BJ (cell line): ENCODE measurements at regions not wholly inside any gene's neighbourhood (a gene's known extent, or its start where the extent isn't known, plus 50 kb on each side); places are given as distances from the start of the nearest gene placed in this dataset.

ENCODE experiments used
- CTCF ChIA-PET: fragments of 350-600 bp; formaldehyde crosslinking; extraction: SDS; loops from one replicate; lab custom pipeline; 2021; ENCODE audit warnings: antibody characterized with exemption, inconsistent platforms; lab: Yijun Ruan, JAX
- POLR2A ChIA-PET: fragments of 300-600 bp; sonication (Branson Sonifier 250); formaldehyde crosslinking; extraction: SDS; loops from one replicate; lab custom pipeline; 2021; ENCODE audit warnings: antibody characterized with exemption; lab: Charles Lee
- DNase-seq: peaks from one replicate; pipeline ENCODE4 v3.0.0-alpha.2; 2011; ENCODE audit warnings: low read depth
- H3K27me3 ChIP-seq: 2 replicates; pipeline ENCODE4 v1.6.0; 2011; ENCODE audit warnings: low read length; ENCODE audit not compliant: control insufficient read depth, insufficient read depth
- H3K36me3 ChIP-seq: 2 replicates; pipeline ENCODE4 v1.5.1; 2011; ENCODE audit warnings: low read length; ENCODE audit not compliant: control insufficient read depth, insufficient read depth
- H3K4me3 ChIP-seq: 2 replicates; pipeline ENCODE4 v1.5.1; 2011; ENCODE audit warnings: low read depth, mild to moderate bottlenecking, control low read depth, low read length
- TF ChIP-seq, protein P1 (sequence below): IDR thresholded peaks from 2 replicates; pipeline ENCODE4 v1.5.1; 2011; ENCODE audit warnings: low read depth, mild to moderate bottlenecking, control low read depth, inconsistent platforms, low read length, moderate library complexity; ENCODE audit not compliant: insufficient read depth

DNA sequence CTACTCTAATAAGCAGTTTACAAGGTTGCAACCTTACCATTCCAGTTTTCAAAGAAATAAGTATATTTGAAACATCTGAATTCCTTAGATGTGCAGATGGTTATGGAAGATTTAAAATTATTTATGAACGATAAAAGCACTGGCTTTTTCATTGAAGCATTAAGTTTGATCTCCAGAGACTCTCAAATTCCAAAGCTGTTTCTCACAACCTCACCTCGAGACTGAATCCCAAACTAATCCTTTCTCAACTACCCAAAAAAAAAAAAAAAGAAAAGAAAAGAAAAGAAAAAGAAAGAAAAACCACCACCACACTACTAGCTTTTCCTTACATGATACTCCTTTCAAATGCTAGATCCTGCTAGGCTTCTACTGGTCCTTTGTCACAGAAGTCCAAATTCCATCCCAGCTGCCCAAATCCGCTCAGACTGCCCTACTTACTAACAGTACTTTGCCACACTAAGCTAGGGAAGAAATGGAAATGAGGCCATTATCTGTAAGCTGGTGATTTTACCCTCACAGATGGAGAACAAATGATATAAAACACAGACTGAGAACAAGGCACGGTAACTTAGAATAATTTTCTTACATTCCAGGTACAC, 100.6 kb upstream of the CDK1 start:
- H3K27me3 ChIP-seq = no peaks in the 10 kb centered on the region
- TF ChIP-seq, protein P1, sequence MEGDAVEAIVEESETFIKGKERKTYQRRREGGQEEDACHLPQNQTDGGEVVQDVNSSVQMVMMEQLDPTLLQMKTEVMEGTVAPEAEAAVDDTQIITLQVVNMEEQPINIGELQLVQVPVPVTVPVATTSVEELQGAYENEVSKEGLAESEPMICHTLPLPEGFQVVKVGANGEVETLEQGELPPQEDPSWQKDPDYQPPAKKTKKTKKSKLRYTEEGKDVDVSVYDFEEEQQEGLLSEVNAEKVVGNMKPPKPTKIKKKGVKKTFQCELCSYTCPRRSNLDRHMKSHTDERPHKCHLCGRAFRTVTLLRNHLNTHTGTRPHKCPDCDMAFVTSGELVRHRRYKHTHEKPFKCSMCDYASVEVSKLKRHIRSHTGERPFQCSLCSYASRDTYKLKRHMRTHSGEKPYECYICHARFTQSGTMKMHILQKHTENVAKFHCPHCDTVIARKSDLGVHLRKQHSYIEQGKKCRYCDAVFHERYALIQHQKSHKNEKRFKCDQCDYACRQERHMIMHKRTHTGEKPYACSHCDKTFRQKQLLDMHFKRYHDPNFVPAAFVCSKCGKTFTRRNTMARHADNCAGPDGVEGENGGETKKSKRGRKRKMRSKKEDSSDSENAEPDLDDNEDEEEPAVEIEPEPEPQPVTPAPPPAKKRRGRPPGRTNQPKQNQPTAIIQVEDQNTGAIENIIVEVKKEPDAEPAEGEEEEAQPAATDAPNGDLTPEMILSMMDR = no peak
- H3K36me3 ChIP-seq = no peaks in the 10 kb centered on the region
- DNase-seq = no peak
- H3K4me3 ChIP-seq = no peak overlapping the region
- ChIA-PET POLR2A (no interaction called here), CTCF (interaction anchor here (0.7 kb wide), 1 partner anchor 13 kb away, joined by 3 read pairs; no protein-coding TSS in a partner anchor)

DNA sequence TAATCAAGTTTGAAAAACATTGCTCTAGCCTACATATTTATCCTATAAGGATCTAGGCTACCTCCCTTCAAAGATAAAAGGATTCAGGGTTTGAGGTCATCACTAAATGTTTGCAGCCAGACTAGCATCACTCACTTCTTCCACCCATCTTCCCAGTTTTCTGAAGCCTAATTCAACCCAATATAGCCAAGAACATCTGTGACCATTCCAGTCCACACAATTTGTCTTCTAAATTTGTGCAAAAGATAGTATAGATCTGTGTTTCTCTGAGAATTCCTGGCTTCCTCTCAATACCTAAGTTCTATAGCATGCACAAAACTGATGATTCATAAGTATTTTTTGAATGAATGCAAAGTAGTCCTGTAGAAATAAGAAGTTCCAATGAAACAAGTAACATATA, 103.0 kb upstream of the CDK1 start:
- ChIA-PET CTCF (no interaction called here), POLR2A (no interaction called here)
- TF ChIP-seq, protein P1 = no peak
- DNase-seq = no peak
- Histone ChIP-seq H3K4me3 (no peak overlapping the region), H3K36me3 (no peaks in the 10 kb centered on the region), H3K27me3 (no peaks in the 10 kb centered on the region)

DNA sequence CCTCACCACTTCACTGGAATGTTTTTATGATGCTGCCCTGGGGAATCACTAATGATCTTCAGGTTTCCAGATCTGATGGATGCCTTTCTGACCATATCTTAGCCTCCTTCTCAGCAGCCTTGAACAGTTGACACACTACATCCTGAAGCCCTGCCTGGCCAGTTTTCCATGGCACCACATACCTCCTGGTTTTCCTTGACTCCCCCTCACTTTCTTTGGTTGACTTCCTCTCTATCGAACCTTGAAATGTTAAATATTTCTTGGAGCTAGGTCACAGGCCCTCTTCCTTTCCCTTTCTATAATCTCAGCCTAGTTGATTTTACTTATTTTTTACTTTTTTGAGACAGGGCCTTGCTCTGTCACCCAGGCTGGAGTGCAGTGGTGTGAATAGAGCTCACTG, 108.8 kb upstream of the CDK1 start:
- no peak overlapping the region for H3K4me3 ChIP-seq
- H3K27me3 ChIP-seq = no peaks in the 10 kb centered on the region
- TF ChIP-seq, protein P1 = no peak
- no peaks in the 10 kb centered on the region for H3K36me3 ChIP-seq
- DNase-seq = no peak
- CTCF ChIA-PET = no interaction called here
- POLR2A ChIA-PET = no interaction called here

DNA sequence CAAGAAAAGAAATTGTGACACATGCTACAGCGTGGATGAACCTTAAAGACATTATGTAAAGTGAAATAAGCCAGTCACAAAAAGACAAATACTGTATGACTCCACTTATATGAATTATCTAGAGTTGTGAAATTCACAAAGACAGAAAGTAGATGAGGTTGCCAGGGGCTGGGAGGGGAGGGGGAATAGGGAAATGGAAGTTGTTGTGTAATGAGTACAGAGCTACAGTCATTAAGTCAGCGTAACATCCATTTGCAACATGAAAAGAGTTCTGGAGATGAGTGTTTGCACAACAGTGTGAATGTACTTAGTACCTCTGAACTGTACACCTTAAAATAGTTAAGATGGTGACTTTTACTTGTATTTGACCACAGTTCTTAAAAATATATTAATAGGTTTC, 112.1 kb upstream of the CDK1 start:
- CTCF ChIA-PET = no interaction called here
- POLR2A ChIA-PET = no interaction called here

DNA sequence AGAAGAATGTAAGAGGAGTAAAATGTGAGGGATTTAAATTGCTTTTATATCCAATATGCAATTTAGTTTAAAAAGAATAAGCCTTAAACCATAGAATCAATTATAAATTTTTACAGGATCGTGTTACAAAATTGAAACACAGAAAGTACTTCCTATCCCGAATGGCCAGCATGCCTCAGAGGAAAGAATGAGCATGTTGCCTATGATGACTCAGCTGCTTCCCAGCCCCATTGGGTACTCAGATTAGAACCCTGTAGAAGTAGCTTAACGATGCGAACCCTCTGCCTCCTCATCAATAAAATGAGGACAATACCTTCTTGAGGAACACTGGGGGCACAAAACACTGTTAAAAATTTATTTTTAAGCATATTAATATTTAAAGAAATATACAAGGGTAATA, 113.4 kb upstream of the CDK1 start:
- DNase-seq = no peak
- POLR2A ChIA-PET = no interaction called here
- TF ChIP-seq, protein P1 = no peak
- no peaks in the 10 kb centered on the region for H3K36me3 ChIP-seq
- H3K4me3 ChIP-seq = no peak overlapping the region
- CTCF ChIA-PET = interaction anchor here (1.1 kb wide), 1 partner anchor 13 kb away, joined by 3 read pairs; no protein-coding TSS in a partner anchor
- H3K27me3 ChIP-seq = no peaks in the 10 kb centered on the region

More for the DNA sequence above, 112.1 kb upstream of the CDK1 start:
- no peak for DNase-seq
- no peaks in the 10 kb centered on the region for H3K36me3 ChIP-seq
- TF ChIP-seq, protein P1 = no peak
- no peaks in the 10 kb centered on the region for H3K27me3 ChIP-seq
- no peak overlapping the region for H3K4me3 ChIP-seq
